ENCODE measurements at regions not wholly inside any gene's neighbourhood (a gene's known extent, or its start where the extent isn't known, plus 50 kb on each side); places are given as distances from the start of the nearest gene placed in this dataset.
"Not testable (repeated sequence)": the region's sequence is repeated elsewhere in the genome, so short reads cannot be mapped to it uniquely, and the experiment has no call there.

DNA sequence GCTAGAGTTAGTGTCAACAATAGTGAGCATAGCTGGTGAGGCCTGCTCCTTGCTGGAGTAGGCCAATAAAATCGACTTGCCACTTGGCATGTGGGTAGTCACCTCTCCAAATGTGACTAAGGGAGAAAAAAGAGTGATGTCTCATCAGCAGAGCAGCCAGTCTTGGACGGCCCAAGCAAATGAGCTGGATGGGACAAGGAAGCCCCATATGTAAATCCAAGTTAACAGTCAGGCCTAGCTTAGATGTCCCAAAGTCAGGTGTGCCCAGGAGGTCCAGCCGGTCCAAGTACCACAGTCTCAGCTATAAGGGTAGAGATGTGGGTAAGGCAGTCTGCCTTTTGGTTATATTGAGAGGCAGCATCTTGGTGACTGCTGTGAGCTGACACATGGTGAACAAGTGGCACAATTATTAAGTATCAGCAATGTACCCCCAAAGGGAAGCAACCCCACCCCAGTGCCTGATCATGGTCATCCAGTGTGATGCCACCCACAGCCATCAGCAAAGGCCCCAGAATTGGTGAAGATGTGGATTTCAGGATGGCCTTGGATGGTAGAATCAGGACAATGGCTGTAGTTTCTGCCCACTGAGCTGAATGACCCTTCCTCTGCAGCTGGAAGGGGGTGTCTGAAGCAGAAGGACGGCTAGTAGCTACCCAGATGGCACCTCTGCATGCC, 83.4 kb downstream of the TNFRSF13B start:
- DNase-seq: no peak

DNA sequence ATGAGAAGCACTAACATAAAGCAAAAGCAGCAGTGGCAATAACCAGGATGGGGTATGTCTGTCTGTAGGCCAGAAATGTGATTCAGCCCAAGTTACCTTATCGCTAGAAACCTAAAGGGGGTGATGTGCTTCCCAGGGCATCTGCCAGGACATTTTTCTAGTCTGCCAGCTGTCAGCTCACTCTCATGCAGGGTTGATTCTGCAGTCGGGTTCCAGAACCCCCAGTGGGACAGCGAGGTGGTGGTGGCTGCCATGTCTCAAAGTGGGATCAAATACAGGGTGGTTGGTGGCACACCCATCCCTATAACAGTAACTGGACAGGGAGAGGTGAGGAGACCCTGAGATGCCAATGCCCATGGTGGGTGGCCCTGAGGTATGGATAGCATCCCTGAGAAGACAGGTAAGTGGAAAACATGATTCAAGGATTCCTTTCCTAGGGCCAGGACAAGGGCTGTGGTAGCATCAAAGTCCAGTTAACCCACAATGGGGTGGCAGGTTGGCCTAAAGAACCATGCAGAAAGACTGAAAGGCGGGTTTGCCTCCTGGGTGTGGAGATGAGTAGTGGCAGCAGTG, 84.3 kb downstream of the TNFRSF13B start:
- DNase-seq: no peak

GRCh38 chr17:16886655-16887322, 85.1 kb downstream of the TNFRSF13B start:
- DNase-seq: no peak

GRCh38 chr17:16885204-16885603, 86.7 kb downstream of the TNFRSF13B start:
- not testable (repeated sequence) for DNase-seq

DNA sequence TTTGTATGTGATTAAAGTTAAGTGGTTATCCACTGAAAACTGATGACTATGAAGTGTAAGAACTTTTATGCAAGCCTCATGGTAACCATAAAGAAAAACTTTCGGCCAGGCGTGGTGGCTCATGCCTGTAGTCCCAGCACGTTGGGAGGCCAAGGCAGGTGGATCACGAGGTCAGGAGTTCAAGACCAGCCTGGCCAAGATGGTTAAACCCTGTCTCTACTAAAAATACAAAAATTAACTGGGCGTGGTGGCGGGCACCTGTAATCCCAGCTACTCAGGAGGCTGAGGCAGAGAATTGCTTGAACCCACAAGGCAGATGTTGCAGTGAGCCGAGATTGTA, 89.0 kb downstream of the TNFRSF13B start:
- not testable (repeated sequence) for DNase-seq

GRCh38 chr17:16882243-16882925, 89.5 kb downstream of the TNFRSF13B start:
- no peak for DNase-seq

DNA sequence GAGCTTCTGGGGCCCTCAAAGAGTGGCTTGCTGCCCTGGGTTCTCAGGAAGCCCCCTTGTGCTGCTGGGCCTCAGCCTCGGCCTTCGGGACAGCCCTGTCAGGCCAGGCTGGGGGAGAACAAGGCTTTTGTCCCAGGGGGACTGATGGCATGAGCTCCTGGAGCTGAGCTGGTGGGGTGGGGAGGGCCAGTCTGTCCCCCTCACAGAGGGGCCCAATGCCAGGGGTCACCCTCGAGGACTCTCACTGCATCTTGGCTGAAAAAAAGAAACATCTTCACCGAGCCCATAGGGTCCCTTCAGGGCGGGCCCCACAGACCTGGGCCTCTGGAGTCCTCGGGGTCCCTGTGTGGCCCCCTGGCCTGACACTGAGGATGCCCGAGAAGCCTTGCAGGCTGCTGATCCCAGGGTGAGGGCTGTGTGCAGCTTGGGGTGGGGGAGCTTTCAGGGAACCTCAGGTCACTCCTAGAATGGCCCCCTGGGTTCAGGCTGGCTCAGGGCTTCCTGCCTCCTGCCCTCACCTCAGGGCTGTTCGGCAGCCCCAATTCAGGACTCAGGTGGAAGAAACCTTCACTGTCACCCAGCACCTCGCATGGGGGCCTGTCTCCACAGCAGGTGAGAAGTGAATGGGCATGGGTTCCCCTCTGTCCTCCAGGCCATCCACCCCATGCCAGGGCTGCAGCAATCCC, 90.5 kb downstream of the TNFRSF13B start:
- no peak for DNase-seq

GRCh38 chr17:16880843-16881230, 91.1 kb downstream of the TNFRSF13B start:
- DNase-seq: no peak

- DNase-seq: no peak
Measured at GRCh38 chr17:16880121-16880842, 91.6 kb downstream of the TNFRSF13B start.

DNA sequence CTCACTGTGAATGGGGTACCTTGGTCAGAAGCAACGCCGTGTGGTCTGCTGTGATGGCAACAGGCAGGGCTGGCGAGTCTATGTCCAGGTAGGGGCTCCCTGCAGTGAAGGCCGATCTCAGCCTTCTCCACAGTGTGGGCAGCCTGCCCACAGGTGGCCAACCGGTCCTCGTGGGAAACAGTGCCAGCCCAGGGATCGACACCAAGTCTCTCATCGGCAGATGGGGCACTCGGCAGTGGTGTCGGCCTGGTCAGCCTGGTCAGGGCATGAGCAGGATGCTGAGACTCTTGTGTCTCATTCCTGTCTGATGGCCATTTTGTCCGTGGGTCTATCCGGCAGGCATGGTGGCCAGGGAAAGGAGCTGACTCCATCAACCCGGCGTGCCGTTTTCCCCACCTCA, 92.2 kb downstream of the TNFRSF13B start:
- no peak for DNase-seq

GRCh38 chr17:16878606-16879005, 93.3 kb downstream of the TNFRSF13B start:
- DNase-seq: no peak

DNA sequence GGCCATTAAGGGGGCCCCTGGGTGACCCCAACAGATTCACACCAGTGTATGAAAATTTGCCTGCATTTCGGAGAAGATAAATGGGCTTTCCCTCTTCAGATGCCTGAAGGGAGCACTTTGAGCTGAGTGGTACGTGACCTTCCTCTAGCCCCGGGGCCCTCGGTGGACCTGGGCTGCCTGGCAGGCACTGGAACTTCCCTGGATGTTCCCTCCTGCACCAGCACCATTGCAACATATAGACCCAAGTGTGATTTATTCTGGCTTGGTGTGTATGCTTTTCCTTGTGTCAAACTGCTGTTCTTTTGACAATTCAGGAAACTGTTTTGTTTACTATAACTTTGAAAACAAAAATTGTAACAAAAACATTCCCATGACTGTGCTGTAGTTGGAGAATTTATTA, 93.8 kb downstream of the TNFRSF13B start:
- DNase-seq: no peak

GRCh38 chr17:16877099-16877498, 94.8 kb downstream of the TNFRSF13B start:
- no peak for DNase-seq

DNA sequence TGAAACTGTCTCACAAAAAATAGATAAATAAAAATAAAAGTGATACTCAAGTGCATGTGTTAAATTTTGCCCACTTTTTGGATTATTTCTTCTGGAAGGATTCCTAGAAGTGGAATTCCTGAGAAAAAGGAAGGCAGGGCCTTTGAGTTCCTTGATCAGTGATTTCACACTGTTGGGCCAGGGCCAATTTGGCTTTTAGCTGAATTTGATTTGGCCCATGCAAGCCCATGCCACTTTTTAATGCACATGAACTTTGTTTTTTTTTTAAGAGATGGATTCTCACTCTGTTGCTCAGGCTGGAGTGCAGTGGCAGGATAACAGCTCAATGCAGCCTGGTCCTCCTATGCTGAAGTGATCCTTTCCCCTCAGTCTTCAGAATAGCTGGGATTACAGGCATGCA, 96.3 kb downstream of the TNFRSF13B start:
- no peak for DNase-seq

- not testable (repeated sequence) for DNase-seq
Measured at GRCh38 chr17:16874216-16874615, 97.7 kb downstream of the TNFRSF13B start.

- DNase-seq: peak; percentile 41
Measured at GRCh38 chr17:16873174-16874035, 98.5 kb downstream of the TNFRSF13B start.

GRCh38 chr17:16872351-16873173, 99.4 kb downstream of the TNFRSF13B start:
- no peak for DNase-seq

DNA sequence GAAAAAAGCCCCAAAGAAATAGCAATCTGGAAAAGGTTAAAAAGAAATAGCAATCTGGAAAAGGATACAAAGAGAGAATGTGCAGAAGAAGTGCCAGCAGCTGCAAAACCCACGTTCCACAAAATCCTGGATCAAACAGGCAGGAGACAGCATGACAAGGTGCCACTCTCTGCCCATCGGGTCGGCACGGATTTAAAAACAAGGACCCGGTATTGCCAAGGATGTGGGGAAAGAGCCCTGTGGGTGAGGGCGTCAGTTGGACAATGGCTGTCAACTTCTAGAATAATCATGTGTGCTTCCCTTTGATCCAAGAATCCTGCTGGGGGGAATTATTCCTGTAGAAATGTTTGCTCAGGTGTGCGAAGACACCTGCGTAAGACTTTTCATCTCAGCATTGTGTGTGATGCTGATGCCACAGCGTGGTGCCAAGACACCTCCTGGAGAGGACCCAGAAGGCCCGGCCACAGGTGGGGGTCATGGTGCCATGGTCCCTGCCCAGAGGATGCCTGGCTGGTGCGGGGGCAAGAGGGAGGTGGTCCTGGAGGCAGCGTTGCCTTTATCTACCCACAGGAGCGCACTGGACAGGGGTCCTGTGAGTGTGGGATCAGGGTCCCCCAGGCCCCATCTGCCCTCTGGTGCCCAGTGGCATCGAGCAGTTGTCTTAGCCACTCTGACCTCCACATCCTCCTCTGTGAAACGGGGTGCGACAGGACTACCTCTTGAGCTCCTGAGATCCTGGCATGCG, 100.3 kb downstream of the TNFRSF13B start:
- not testable (repeated sequence) for DNase-seq

DNA sequence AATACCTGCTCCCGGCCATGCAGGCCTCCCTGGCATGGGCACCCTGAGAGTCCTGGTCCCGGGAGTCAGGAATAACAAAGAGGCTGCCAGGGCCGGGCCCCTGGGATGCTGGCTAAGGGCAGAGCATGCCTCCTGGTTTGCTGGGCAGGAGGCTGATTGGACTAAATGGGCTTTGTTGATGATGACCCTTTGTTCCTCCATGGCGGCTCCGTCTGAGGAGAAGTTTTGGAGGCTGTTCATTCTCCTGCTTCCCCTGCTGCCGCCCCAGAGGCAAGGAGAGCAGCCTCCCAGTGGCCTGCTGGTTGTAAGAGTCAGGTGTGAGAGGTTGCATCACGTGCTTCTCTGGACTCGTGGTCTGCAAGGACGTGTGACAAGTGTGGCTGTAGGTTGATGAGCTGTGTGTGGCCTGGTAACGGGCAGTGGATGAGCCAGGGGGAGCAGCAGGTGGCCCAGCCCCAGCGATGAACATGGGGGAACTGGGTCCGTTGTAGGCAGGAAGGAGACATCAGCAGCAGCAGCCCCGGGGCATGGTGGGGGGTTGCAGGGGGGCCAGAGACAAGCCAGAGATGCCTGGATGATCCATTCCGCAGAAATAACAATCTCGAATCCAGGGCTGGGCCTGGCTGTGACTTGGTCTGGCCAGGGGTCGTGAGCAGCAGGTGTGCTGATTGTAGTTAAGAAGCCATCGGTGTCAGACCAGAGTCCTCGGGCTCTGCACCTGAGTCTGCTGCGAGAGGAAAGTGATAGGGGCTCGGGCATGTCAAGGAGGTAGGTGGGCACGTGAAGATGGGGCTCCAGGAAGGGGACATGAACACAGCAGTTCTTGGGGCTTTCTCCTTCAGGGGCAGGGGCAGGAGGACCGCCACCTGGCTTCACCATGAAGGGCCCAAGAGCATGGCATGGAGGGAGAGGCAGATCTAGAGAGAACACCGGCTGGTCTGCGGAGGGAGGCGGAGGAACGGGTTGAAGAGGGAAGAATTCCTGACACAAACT, 101.4 kb downstream of the TNFRSF13B start:
- no peak for DNase-seq

Measured in activated T-cell treated with anti-CD3 and anti-CD28 coated beads, Interleukin-2, amount 50 U/mL, for 1 hour (primary cell).